Astrocyte (in vitro differentiated cells and primary cell): ENCODE measurements at regions not wholly inside any gene's neighbourhood (a gene's known extent, or its start where the extent isn't known, plus 50 kb on each side); places are given as distances from the start of the nearest gene placed in this dataset.

Experiments used
- CTCF ChIP-seq: IDR thresholded peaks from 2 replicates; pipeline ENCODE4 v1.5.1; 2011; ENCODE audit warnings: low read depth, mild to moderate bottlenecking, inconsistent platforms, low read length, moderate library complexity; ENCODE audit not compliant: insufficient read depth
- EZH2 ChIP-seq: IDR thresholded peaks from 2 replicates; pipeline ENCODE4 v1.6.1; 2012; ENCODE audit warnings: mild to moderate bottlenecking, low read length, inconsistent platforms; ENCODE audit not compliant: insufficient read depth

- peak; percentile 7 for TF ChIP-seq CTCF
- TF ChIP-seq EZH2 = no peak
Observed at GRCh38 chr2:206212673-206213513, 53.2 kb downstream of the EEF1B2 start.
